ENCODE measurements at regions not wholly inside any gene's neighbourhood (a gene's known extent, or its start where the extent isn't known, plus 50 kb on each side); places are given as distances from the start of the nearest gene placed in this dataset.

- TF ChIP-seq CTCF (IDR thresholded peaks at IDR 0.05 in 4 of 5, conservative IDR thresholded peaks at IDR 0.05 in 1 of 5), result no peak
- TF ChIP-seq POLR2A (IDR thresholded peaks at IDR 0.05), result no peak
These were observed 265.1 kb downstream of the NFKBIZ start for GRCh38 chr3:102114264-102114979.

Measured in gastrocnemius medialis (tissue), 4 donors.